GM12878 (cell line): ENCODE measurements at regions not wholly inside any gene's neighbourhood (a gene's known extent, or its start where the extent isn't known, plus 50 kb on each side); places are given as distances from the start of the nearest gene placed in this dataset.

ENCODE experiments used
- ATAC-seq: fragments of 200-7000 bp; cut with Tn5 transposase; 3 replicates; pipeline ENCODE4 v1.9.1; 2020; ENCODE audit warnings: mild to moderate bottlenecking, moderate library complexity
- BruUV-seq: library from RNA; stranded (reverse); fragments of 400-500 nt; replicated peaks from 2 replicates; lab custom pipeline; 2021; lab: Mats Ljungman, UMichigan
- CTCF ChIA-PET: fragments of 300-600 bp; sonication (Branson Sonifier 250); formaldehyde crosslinking; extraction: SDS; loops from one replicate; lab custom pipeline; 2021; ENCODE audit warnings: inconsistent platforms; lab: Yijun Ruan, JAX
- POLR2A ChIA-PET: fragments of 350-600 bp; formaldehyde crosslinking; extraction: SDS; loops from one replicate; lab custom pipeline; 2021; ENCODE audit warnings: inconsistent platforms; lab: Charles Lee
- RAD21 ChIA-PET: fragments of 300-600 bp; sonication (Branson Sonifier 250); formaldehyde crosslinking; loops from one replicate; lab custom pipeline; 2023; ENCODE audit warnings: antibody characterized with exemption; ENCODE audit not compliant: unreplicated experiment; lab: Charles Lee
- SMC1A ChIA-PET: fragments of 300-600 bp; sonication (Branson Sonifier 250); formaldehyde crosslinking; loops from one replicate; lab custom pipeline; 2023; ENCODE audit not compliant: unreplicated experiment, uncharacterized antibody; lab: Charles Lee
- DNase-seq: peaks from one replicate; pipeline ENCODE4 v3.0.0-alpha.2; 2011; ENCODE audit warnings: low read depth, low spot score
- FAIRE-seq: peaks from 3 replicates; lab custom pipeline; 2011; peaks lifted over from hg19 to GRCh38; lab: Jason Lieb, UNC
- H2AFZ ChIP-seq: 2 replicates; pipeline ENCODE4 v1.6.0; 2011; ENCODE audit warnings: low read depth, low read length, control low read depth; ENCODE audit not compliant: control insufficient read depth
- H3K27ac ChIP-seq: 2 replicates; pipeline ENCODE4 v1.5.1; 2011; ENCODE audit warnings: control low read depth; ENCODE audit not compliant: control insufficient read depth, insufficient read depth
- H3K27me3 ChIP-seq, 2 experiments: replicated peaks in 1 of 2; 2 replicates each; pipeline versions ENCODE4 v1.6.0 to v1.6.1; 2011; ENCODE audit warnings: low read length in 1 of 2; ENCODE audit not compliant: control insufficient read depth in 2 of 2, insufficient read depth in 2 of 2
- H3K36me3 ChIP-seq, 2 experiments: 2 replicates each; pipeline ENCODE4 v1.5.1; 2011; ENCODE audit warnings: low read length in 1 of 2; ENCODE audit not compliant: control insufficient read depth in 2 of 2, insufficient read depth in 2 of 2
- H3K4me1 ChIP-seq: 2 replicates; pipeline ENCODE4 v1.6.1; 2011; ENCODE audit warnings: mild to moderate bottlenecking, low read length, moderate library complexity, mixed read lengths; ENCODE audit not compliant: control insufficient read depth, insufficient read depth
- H3K4me2 ChIP-seq: 2 replicates; pipeline ENCODE4 v1.6.0; 2011; ENCODE audit warnings: control low read depth; ENCODE audit not compliant: control insufficient read depth, insufficient read depth
- H3K4me3 ChIP-seq: fragments of 200-600 bp; sonication (generic); 2 replicates; pipeline ENCODE4 v1.5.1; 2016
- H3K79me2 ChIP-seq: 2 replicates; pipeline ENCODE4 v1.6.0; 2011; ENCODE audit warnings: low read length; ENCODE audit not compliant: control insufficient read depth, insufficient read depth
- H3K9ac ChIP-seq: 2 replicates; pipeline ENCODE4 v1.8.0; 2011; ENCODE audit warnings: low read length, control low read depth, mixed read lengths; ENCODE audit not compliant: control insufficient read depth, insufficient read depth
- H3K9me3 ChIP-seq: replicated peaks from 3 replicates; pipeline ENCODE4 v1.5.1; 2011; ENCODE audit warnings: mild to moderate bottlenecking, low read length; ENCODE audit not compliant: control insufficient read depth, insufficient read depth
- H4K20me1 ChIP-seq: 2 replicates; pipeline ENCODE4 v1.6.0; 2011; ENCODE audit not compliant: control insufficient read depth, insufficient read depth
- CBX3 ChIP-seq: fragments of 200-600 bp; sonication (generic); IDR thresholded peaks from 2 replicates; pipeline ENCODE4 v1.6.1; 2016; ENCODE audit warnings: low read depth, borderline replicate concordance
- CHD2 ChIP-seq: IDR thresholded peaks from 2 replicates; pipeline ENCODE4 v1.6.1; 2011; ENCODE audit warnings: low read depth, low read length, improper control_type of control experiment, borderline replicate concordance
- FOXM1 ChIP-seq: IDR thresholded peaks from 2 replicates; pipeline ENCODE4 v1.6.1; 2012; ENCODE audit warnings: low read depth, mild to moderate bottlenecking, inconsistent platforms, low read length, moderate library complexity
- POLR2A ChIP-seq: IDR thresholded peaks from 2 replicates; pipeline ENCODE4 v1.6.1; 2011; ENCODE audit warnings: low read depth, mild to moderate bottlenecking, low read length
- RBBP5 ChIP-seq: fragments of 200-600 bp; sonication (generic); conservative IDR thresholded peaks from 2 replicates; pipeline ENCODE4 v1.6.1; 2016
- STAT3 ChIP-seq: IDR thresholded peaks from 2 replicates; pipeline ENCODE4 v1.6.1; 2011; ENCODE audit warnings: low read depth, low read length, improper control_type of control experiment
- TCF3 ChIP-seq: IDR thresholded peaks from 2 replicates; pipeline ENCODE4 v1.6.1; 2012; ENCODE audit warnings: low read depth, mild to moderate bottlenecking, low read length, borderline replicate concordance; ENCODE audit not compliant: insufficient read depth
- ZNF207 ChIP-seq: fragments of 450-650 bp; IDR thresholded peaks from 2 replicates; pipeline ENCODE4 v1.6.1; 2014; ENCODE audit warnings: antibody characterized with exemption, mild to moderate bottlenecking, borderline replicate concordance
- ZNF274 ChIP-seq: IDR thresholded peaks from one replicate; pipeline ENCODE4 v1.8.0; 2011; ENCODE audit not compliant: insufficient read length, insufficient read depth
- ZSCAN29 ChIP-seq: fragments of 450-650 bp; IDR thresholded peaks from 2 replicates; pipeline ENCODE4 v1.6.1; 2017; ENCODE audit warnings: mild to moderate bottlenecking, moderate library complexity
- WGBS: methylation state at CpG from one replicate; pipeline ENCODE4 v1.1.6; 2016; ENCODE audit warnings: low lambda C conversion rate; ENCODE audit not compliant: insufficient replicate concordance, insufficient coverage; ENCODE audit errors: missing lambda C conversion rate; 5-methylcytosine and 5-hydroxymethylcytosine counted together
- in situ Hi-C: fragments of 300-500 bp; cut with MboI; formaldehyde crosslinking; loops from 9 replicates; pipeline ENCODE4 v1.14.3; 2018; ENCODE audit warnings: mixed read lengths
- intact Hi-C: fragments of 100-400 bp; cut with micrococcal nuclease; formaldehyde crosslinking; loops from one replicate; pipeline ENCODE4 v1.14.2; 2022; ENCODE audit not compliant: unreplicated experiment
- TF ChIP-seq, protein P1 (sequence below): fragments of 450-650 bp; formaldehyde crosslinking; IDR thresholded peaks from 2 replicates; pipeline ENCODE4 v1.5.0; 2022; ENCODE audit warnings: mild to moderate bottlenecking, missing genetic modification characterization
- TF ChIP-seq, protein P2 (sequence below): fragments of 450-650 bp; IDR thresholded peaks from 2 replicates; pipeline ENCODE4 v1.6.1; 2017; ENCODE audit warnings: mild to moderate bottlenecking, low read depth, inconsistent platforms; ENCODE audit not compliant: poor library complexity, severe bottlenecking

DNA sequence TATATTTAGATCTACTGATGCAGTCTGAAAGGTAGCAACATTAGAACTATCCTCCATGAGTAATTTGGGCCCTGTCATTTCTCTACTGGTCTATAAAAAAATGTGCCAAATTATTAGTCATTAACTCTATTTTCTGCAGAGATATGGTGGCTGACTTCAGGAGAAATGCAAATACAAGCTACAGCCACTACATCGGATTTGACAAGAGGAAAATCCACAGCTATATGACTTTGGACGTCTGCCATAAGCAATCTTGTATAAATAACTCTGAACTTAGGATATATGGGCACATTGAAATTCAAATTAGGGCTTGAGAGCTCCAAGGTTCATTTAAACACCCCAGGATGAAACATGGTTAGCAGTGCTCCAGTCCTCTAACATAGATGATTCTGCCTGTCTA lies 983.0 kb upstream of the LRFN5 start:
- no peaks in the 10 kb centered on the region for H3K79me2 ChIP-seq
- in situ Hi-C loops: no loop called here
- H3K4me2 ChIP-seq: no peak overlapping the region
- ATAC-seq (no peak), FAIRE-seq (no peak), DNase-seq (no peak)
- H3K36me3 ChIP-seq: no peaks in the 10 kb centered on the region
- H3K27ac ChIP-seq: no peak overlapping the region
- H3K4me1 ChIP-seq: no peaks in the 10 kb centered on the region
- no peaks in the 10 kb centered on the region for H3K9me3 ChIP-seq
- TF ChIP-seq CHD2: no peak
- no peak overlapping the region for H3K4me3 ChIP-seq
- no peaks in the 10 kb centered on the region for H4K20me1 ChIP-seq
- SMC1A ChIA-PET: interaction anchor here (0.6 kb wide), 1 partner anchor 198 kb away, joined by 4 read pairs; no protein-coding TSS in a partner anchor
- CTCF ChIA-PET: interaction anchor here (1.3 kb wide), 1 partner anchor 23 kb away, joined by 3 read pairs; no protein-coding TSS in a partner anchor
- RAD21 ChIA-PET: no interaction called here
- WGBS: 2% methylated on average over 2 of the region's 2 CpGs
- no TSS peak for BruUV-seq
- no peaks in the 10 kb centered on the region for H3K27me3 ChIP-seq
- no peak overlapping the region for H3K9ac ChIP-seq
- POLR2A ChIA-PET: no interaction called here
- intact Hi-C loops: no loop called here
- H2AFZ ChIP-seq: no peak overlapping the region

DNA sequence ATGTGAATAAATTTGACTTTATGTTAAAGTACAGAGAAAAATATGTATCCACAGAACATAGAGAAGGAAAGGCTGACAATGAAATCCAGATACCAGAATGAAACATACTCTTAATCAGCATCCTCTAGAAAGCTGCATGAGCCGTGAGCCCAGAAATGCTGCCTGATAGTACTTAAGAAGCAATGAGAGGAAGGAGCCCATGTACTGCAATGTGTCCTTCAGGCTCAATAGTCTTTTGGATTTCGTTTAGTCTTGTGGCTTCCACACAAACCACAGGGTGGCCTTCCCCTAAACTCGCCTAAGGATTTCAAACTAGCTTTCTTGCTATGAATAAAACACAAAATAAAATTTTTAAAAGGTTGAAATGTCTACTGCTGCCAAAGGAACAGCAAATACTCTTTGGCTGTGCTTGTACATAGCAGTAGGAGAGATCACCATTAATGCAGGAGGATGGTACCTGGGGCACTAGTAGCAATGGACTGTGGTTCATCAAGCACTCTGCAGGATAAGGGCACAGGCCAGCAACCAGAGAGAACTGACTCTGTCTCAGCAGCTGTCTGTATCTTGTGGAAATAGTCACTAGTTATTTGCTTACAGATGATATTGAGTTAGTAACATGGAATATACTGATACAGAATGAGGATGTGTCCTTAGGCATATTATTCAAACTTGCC lies 988.3 kb upstream of the LRFN5 start:
- Histone ChIP-seq H3K9me3 (no peaks in the 10 kb centered on the region), H3K4me1 (no peaks in the 10 kb centered on the region), H3K9ac (no peak overlapping the region), H3K4me2 (no peak overlapping the region), H3K27me3 (no peaks in the 10 kb centered on the region), H3K36me3 (no peaks in the 10 kb centered on the region), H4K20me1 (no peaks in the 10 kb centered on the region), H3K4me3 (no peak overlapping the region), H2AFZ (no peak overlapping the region), H3K79me2 (no peaks in the 10 kb centered on the region), H3K27ac (no peak overlapping the region)
- no peak for FAIRE-seq
- WGBS: 2% methylated on average over 3 of the region's 3 CpGs
- ChIA-PET CTCF (no interaction called here), SMC1A (no interaction called here), POLR2A (no interaction called here), RAD21 (no interaction called here)
- in situ Hi-C loops (no loop called here), intact Hi-C loops (loop anchor here (10.0 kb wide), 1 partner anchor 334 kb away; no protein-coding TSS in a partner anchor)
- no peak for TF ChIP-seq STAT3
- no peak for TF ChIP-seq TCF3
- TF ChIP-seq ZSCAN29: no peak
- no peak for TF ChIP-seq RBBP5
- TF ChIP-seq POLR2A: no peak
- TF ChIP-seq ZNF274: no peak
- no peak for TF ChIP-seq ZNF207
- TF ChIP-seq, protein P1, sequence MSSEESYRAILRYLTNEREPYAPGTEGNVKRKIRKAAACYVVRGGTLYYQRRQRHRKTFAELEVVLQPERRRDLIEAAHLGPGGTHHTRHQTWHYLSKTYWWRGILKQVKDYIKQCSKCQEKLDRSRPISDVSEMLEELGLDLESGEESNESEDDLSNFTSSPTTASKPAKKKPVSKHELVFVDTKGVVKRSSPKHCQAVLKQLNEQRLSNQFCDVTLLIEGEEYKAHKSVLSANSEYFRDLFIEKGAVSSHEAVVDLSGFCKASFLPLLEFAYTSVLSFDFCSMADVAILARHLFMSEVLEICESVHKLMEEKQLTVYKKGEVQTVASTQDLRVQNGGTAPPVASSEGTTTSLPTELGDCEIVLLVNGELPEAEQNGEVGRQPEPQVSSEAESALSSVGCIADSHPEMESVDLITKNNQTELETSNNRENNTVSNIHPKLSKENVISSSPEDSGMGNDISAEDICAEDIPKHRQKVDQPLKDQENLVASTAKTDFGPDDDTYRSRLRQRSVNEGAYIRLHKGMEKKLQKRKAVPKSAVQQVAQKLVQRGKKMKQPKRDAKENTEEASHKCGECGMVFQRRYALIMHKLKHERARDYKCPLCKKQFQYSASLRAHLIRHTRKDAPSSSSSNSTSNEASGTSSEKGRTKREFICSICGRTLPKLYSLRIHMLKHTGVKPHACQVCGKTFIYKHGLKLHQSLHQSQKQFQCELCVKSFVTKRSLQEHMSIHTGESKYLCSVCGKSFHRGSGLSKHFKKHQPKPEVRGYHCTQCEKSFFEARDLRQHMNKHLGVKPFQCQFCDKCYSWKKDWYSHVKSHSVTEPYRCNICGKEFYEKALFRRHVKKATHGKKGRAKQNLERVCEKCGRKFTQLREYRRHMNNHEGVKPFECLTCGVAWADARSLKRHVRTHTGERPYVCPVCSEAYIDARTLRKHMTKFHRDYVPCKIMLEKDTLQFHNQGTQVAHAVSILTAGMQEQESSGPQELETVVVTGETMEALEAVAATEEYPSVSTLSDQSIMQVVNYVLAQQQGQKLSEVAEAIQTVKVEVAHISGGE (CRISPR knock-in tag): no peak
- TF ChIP-seq FOXM1: no peak
- TF ChIP-seq, protein P2, sequence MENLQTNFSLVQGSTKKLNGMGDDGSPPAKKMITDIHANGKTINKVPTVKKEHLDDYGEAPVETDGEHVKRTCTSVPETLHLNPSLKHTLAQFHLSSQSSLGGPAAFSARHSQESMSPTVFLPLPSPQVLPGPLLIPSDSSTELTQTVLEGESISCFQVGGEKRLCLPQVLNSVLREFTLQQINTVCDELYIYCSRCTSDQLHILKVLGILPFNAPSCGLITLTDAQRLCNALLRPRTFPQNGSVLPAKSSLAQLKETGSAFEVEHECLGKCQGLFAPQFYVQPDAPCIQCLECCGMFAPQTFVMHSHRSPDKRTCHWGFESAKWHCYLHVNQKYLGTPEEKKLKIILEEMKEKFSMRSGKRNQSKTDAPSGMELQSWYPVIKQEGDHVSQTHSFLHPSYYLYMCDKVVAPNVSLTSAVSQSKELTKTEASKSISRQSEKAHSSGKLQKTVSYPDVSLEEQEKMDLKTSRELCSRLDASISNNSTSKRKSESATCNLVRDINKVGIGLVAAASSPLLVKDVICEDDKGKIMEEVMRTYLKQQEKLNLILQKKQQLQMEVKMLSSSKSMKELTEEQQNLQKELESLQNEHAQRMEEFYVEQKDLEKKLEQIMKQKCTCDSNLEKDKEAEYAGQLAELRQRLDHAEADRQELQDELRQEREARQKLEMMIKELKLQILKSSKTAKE: no peak
- TF ChIP-seq CBX3: no peak
- BruUV-seq: no TSS peak
- no peak for ATAC-seq
- DNase-seq: no peak
